Activated CD4-positive, alpha-beta T cell treated with anti-CD3 and anti-CD28 coated beads, Interleukin-2, amount 50 U/mL, for 16 hours (primary cell): ENCODE measurements at regions not wholly inside any gene's neighbourhood (a gene's known extent, or its start where the extent isn't known, plus 50 kb on each side); places are given as distances from the start of the nearest gene placed in this dataset.
"Not testable (repeated sequence)": the region's sequence is repeated elsewhere in the genome, so short reads cannot be mapped to it uniquely, and the experiment has no call there.

ENCODE experiments used
- DNase-seq: peaks from one replicate; pipeline ENCODE4 v3.0.0-alpha.2; 2020

- no peak for DNase-seq
Measured at GRCh38 chr2:242054881-242055801, 185.6 kb downstream of the RTP5 start.

GRCh38 chr2:242056026-242056425 lies 186.5 kb downstream of the RTP5 start:
- no peak for DNase-seq

GRCh38 chr2:242056785-242057184 lies 187.3 kb downstream of the RTP5 start:
- DNase-seq, result no peak

GRCh38 chr2:242057379-242058040 lies 188.0 kb downstream of the RTP5 start:
- no peak for DNase-seq

GRCh38 chr2:242058116-242058680 lies 188.7 kb downstream of the RTP5 start:
- no peak for DNase-seq

GRCh38 chr2:242059566-242059965 lies 190.0 kb downstream of the RTP5 start:
- no peak for DNase-seq

GRCh38 chr2:242060212-242060835 lies 190.8 kb downstream of the RTP5 start:
- DNase-seq, result no peak

GRCh38 chr2:242061930-242062329 lies 192.4 kb downstream of the RTP5 start:
- DNase-seq, result not testable (repeated sequence)

- DNase-seq, result no peak
Measured at GRCh38 chr2:242063436-242063835, 193.9 kb downstream of the RTP5 start.

- no peak for DNase-seq
Measured at GRCh38 chr2:242063850-242064249, 194.3 kb downstream of the RTP5 start.

GRCh38 chr2:242064364-242065250 lies 195.1 kb downstream of the RTP5 start:
- DNase-seq, result no peak

GRCh38 chr2:242065426-242065825 lies 195.9 kb downstream of the RTP5 start:
- no peak for DNase-seq

- no peak for DNase-seq
Measured at GRCh38 chr2:242069018-242069417, 199.5 kb downstream of the RTP5 start.

- DNase-seq, result not testable (repeated sequence)
Measured at GRCh38 chr2:242069938-242070395, 200.4 kb downstream of the RTP5 start.

- not testable (repeated sequence) for DNase-seq
Measured at GRCh38 chr2:242070726-242071125, 201.2 kb downstream of the RTP5 start.

GRCh38 chr2:242071377-242071776 lies 201.8 kb downstream of the RTP5 start:
- not testable (repeated sequence) for DNase-seq

- not testable (repeated sequence) for DNase-seq
Measured at GRCh38 chr2:242071936-242072335, 202.4 kb downstream of the RTP5 start.

- DNase-seq, result no peak
Measured at GRCh38 chr2:242075168-242075567, 205.6 kb downstream of the RTP5 start.

- no peak for DNase-seq
Measured at GRCh38 chr2:242075696-242076095, 206.2 kb downstream of the RTP5 start.

GRCh38 chr2:242076184-242076583 lies 206.7 kb downstream of the RTP5 start:
- DNase-seq, result not testable (repeated sequence)

- not testable (repeated sequence) for DNase-seq
Measured at GRCh38 chr2:242078426-242078825, 208.9 kb downstream of the RTP5 start.

GRCh38 chr2:242079792-242080191 lies 210.3 kb downstream of the RTP5 start:
- not testable (repeated sequence) for DNase-seq
